ENCODE measurements at regions not wholly inside any gene's neighbourhood (a gene's known extent, or its start where the extent isn't known, plus 50 kb on each side); places are given as distances from the start of the nearest gene placed in this dataset.

- no peak for DNase-seq (ENCODE audit: low read depth)
- TF ChIP-seq, protein P1, sequence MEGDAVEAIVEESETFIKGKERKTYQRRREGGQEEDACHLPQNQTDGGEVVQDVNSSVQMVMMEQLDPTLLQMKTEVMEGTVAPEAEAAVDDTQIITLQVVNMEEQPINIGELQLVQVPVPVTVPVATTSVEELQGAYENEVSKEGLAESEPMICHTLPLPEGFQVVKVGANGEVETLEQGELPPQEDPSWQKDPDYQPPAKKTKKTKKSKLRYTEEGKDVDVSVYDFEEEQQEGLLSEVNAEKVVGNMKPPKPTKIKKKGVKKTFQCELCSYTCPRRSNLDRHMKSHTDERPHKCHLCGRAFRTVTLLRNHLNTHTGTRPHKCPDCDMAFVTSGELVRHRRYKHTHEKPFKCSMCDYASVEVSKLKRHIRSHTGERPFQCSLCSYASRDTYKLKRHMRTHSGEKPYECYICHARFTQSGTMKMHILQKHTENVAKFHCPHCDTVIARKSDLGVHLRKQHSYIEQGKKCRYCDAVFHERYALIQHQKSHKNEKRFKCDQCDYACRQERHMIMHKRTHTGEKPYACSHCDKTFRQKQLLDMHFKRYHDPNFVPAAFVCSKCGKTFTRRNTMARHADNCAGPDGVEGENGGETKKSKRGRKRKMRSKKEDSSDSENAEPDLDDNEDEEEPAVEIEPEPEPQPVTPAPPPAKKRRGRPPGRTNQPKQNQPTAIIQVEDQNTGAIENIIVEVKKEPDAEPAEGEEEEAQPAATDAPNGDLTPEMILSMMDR (IDR thresholded peaks at IDR 0.05; ENCODE audit: insufficient read depth, low read depth, low read length), result no peak
- H3K4me3 ChIP-seq (ENCODE audit: low read depth, low read length), result no peak overlapping the region
Observed at GRCh38 chr6:65938000-65938399, 231.0 kb upstream of the EYS start.

GRCh38 chr6:65935412-65935811 is 228.4 kb upstream of the EYS start:
- H3K4me3 ChIP-seq (ENCODE audit: low read depth, low read length), result no peak overlapping the region
- TF ChIP-seq, protein P1 (IDR thresholded peaks at IDR 0.05; ENCODE audit: insufficient read depth, low read depth, low read length), result no peak
- DNase-seq (ENCODE audit: low read depth), result no peak

GRCh38 chr6:65933390-65933789 is 226.4 kb upstream of the EYS start:
- no peak overlapping the region for H3K4me3 ChIP-seq (ENCODE audit: low read depth, low read length)
- TF ChIP-seq, protein P1 (IDR thresholded peaks at IDR 0.05; ENCODE audit: insufficient read depth, low read depth, low read length), result no peak
- DNase-seq (ENCODE audit: low read depth), result no peak

- TF ChIP-seq, protein P1 (IDR thresholded peaks at IDR 0.05; ENCODE audit: insufficient read depth, low read depth, low read length), result no peak
Observed at GRCh38 chr6:65927141-65927540, 220.1 kb upstream of the EYS start.

GRCh38 chr6:65924411-65924810 is 217.4 kb upstream of the EYS start:
- no peak for DNase-seq (ENCODE audit: low read depth)
- TF ChIP-seq, protein P1 (IDR thresholded peaks at IDR 0.05; ENCODE audit: insufficient read depth, low read depth, low read length), result no peak
- H3K4me3 ChIP-seq (ENCODE audit: low read depth, low read length), result no peak overlapping the region

More at GRCh38 chr6:65927141-65927540, 220.1 kb upstream of the EYS start:
- no peak for DNase-seq (ENCODE audit: low read depth)
- no peak overlapping the region for H3K4me3 ChIP-seq (ENCODE audit: low read depth, low read length)

DNA sequence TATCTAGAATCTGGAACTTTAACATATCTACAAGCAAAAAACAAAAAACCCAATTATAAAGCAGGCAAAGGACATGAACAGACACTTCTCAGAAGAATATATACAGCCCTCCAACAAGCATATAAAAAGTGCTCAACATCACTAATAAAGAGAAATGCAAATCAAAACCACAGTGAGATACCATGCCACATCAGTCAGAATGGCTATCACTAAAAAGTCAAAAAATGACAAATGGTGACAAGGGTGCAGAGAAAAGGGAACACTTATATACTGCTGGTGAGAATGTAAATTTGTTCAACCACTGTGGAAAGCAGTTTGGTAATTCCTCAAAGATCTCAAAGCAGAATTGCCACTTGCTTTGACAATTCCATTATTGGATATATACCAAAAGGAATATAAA is 215.0 kb upstream of the EYS start:
- no peak overlapping the region for H3K4me3 ChIP-seq (ENCODE audit: low read depth, low read length)
- TF ChIP-seq, protein P1 (IDR thresholded peaks at IDR 0.05; ENCODE audit: insufficient read depth, low read depth, low read length), result no peak
- DNase-seq (ENCODE audit: low read depth), result no peak

GRCh38 chr6:65908065-65908464 is 201.0 kb upstream of the EYS start:
- no peak overlapping the region for H3K4me3 ChIP-seq (ENCODE audit: low read depth, low read length)
- TF ChIP-seq, protein P1 (IDR thresholded peaks at IDR 0.05; ENCODE audit: insufficient read depth, low read depth, low read length), result no peak
- no peak for DNase-seq (ENCODE audit: low read depth)
